Right lobe of liver (tissue), 4 donors: ENCODE measurements at regions not wholly inside any gene's neighbourhood (a gene's known extent, or its start where the extent isn't known, plus 50 kb on each side); places are given as distances from the start of the nearest gene placed in this dataset.

Experiments
- POLR2A ChIP-seq: fragments of 450-650 bp; IDR thresholded peaks from one replicate; pipeline ENCODE4 v1.6.1; 2017; ENCODE audit warnings: antibody characterized with exemption, mild to moderate bottlenecking
- TF ChIP-seq, protein P1 (sequence below), 4 donors: fragments of 200-600 bp in 3 of 4; fragments of 450-650 bp in 1 of 4; IDR thresholded peaks; one replicate each; pipeline versions ENCODE4 v1.5.1 to v1.8.0; 2016 to 2022; ENCODE audit warnings: antibody characterized with exemption in 4 of 4, mild to moderate bottlenecking in 2 of 4
- donor health status: DM: no; HTN: no; CAD: no.
- donor health status: DM: no; HTN: no; CAD: no.
- donor health status: DM: no; HTN: yes; CAD: no.

DNA sequence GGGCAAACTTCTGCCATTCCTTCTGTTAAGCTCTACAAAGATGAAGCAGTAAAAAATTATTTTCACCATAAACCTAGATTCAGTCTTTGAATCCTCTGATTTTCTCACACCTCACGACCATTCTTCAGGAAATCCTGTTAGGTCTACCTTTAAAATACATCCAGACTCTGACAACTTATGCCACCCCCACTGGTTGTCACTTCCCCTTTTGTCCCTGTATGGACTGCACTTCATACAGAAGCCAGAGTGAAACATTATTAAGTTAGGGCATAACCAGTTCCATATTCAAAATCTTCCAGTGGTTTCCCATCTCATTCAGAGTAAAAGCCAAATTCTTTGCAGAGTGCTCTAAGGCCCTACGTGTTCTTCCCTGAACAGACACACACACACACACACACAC lies 499.8 kb downstream of the RASEF start:
- no peak for TF ChIP-seq POLR2A
- TF ChIP-seq, protein P1, sequence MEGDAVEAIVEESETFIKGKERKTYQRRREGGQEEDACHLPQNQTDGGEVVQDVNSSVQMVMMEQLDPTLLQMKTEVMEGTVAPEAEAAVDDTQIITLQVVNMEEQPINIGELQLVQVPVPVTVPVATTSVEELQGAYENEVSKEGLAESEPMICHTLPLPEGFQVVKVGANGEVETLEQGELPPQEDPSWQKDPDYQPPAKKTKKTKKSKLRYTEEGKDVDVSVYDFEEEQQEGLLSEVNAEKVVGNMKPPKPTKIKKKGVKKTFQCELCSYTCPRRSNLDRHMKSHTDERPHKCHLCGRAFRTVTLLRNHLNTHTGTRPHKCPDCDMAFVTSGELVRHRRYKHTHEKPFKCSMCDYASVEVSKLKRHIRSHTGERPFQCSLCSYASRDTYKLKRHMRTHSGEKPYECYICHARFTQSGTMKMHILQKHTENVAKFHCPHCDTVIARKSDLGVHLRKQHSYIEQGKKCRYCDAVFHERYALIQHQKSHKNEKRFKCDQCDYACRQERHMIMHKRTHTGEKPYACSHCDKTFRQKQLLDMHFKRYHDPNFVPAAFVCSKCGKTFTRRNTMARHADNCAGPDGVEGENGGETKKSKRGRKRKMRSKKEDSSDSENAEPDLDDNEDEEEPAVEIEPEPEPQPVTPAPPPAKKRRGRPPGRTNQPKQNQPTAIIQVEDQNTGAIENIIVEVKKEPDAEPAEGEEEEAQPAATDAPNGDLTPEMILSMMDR (IDR thresholded peaks at IDR 0.05), result no peak
